GM10248 (cell line): ENCODE measurements at regions not wholly inside any gene's neighbourhood (a gene's known extent, or its start where the extent isn't known, plus 50 kb on each side); places are given as distances from the start of the nearest gene placed in this dataset.

Source experiments
- CTCF ChIA-PET: fragments of 300-600 bp; sonication (Branson Sonifier 250); formaldehyde crosslinking; extraction: SDS; loops from one replicate; lab custom pipeline; 2021; ENCODE audit warnings: antibody characterized with exemption; lab: Yijun Ruan, JAX
- POLR2A ChIA-PET: fragments of 350-650 bp; sonication (Branson Sonifier 250); formaldehyde crosslinking; extraction: SDS; loops from one replicate; lab custom pipeline; 2020; ENCODE audit warnings: antibody characterized with exemption; lab: Yijun Ruan, JAX
- DNase-seq: peaks from one replicate; pipeline ENCODE4 v3.0.0; 2012; ENCODE audit errors: extremely low spot score
- CTCF ChIP-seq: IDR thresholded peaks from 2 replicates; pipeline ENCODE4 v1.5.1; 2012; ENCODE audit warnings: mild to moderate bottlenecking, low read depth; ENCODE audit errors: extremely low read depth, missing control alignments, control extremely low read depth

GRCh38 chr15:36239509-36239908 lies 339.9 kb upstream of the CDIN1 start:
- no peak for DNase-seq
- TF ChIP-seq CTCF: no peak
- CTCF ChIA-PET: interaction anchor here (1.2 kb wide), 1 partner anchor 10 kb away, joined by 3 read pairs; no protein-coding TSS in a partner anchor
- POLR2A ChIA-PET: no interaction called here

GRCh38 chr15:36251450-36251849 lies 328.0 kb upstream of the CDIN1 start:
- no peak for TF ChIP-seq CTCF
- POLR2A ChIA-PET: no interaction called here
- CTCF ChIA-PET: no interaction called here
- no peak for DNase-seq

- DNase-seq: no peak
- CTCF ChIA-PET: no interaction called here
- POLR2A ChIA-PET: no interaction called here
- TF ChIP-seq CTCF: no peak
Measured at GRCh38 chr15:36252146-36252711, 327.2 kb upstream of the CDIN1 start.

GRCh38 chr15:36254426-36254825 lies 325.0 kb upstream of the CDIN1 start:
- CTCF ChIA-PET: no interaction called here
- TF ChIP-seq CTCF: no peak
- DNase-seq: no peak
- POLR2A ChIA-PET: no interaction called here

- no peak for DNase-seq
- POLR2A ChIA-PET: no interaction called here
Measured at GRCh38 chr15:36256404-36256807, 323.0 kb upstream of the CDIN1 start.

GRCh38 chr15:36263666-36264065 lies 315.8 kb upstream of the CDIN1 start:
- CTCF ChIA-PET: no interaction called here
- DNase-seq: no peak
- no peak for TF ChIP-seq CTCF
- POLR2A ChIA-PET: no interaction called here

More at GRCh38 chr15:36256404-36256807, 323.0 kb upstream of the CDIN1 start:
- no peak for TF ChIP-seq CTCF
- CTCF ChIA-PET: no interaction called here
